Ovary (tissue), 3 donors: ENCODE measurements at regions not wholly inside any gene's neighbourhood (a gene's known extent, or its start where the extent isn't known, plus 50 kb on each side); places are given as distances from the start of the nearest gene placed in this dataset.

Experiments
- CTCF ChIP-seq, 3 donors: fragments of 450-650 bp in 2 of 3; fragments of 200-600 bp in 1 of 3; IDR thresholded peaks; one replicate each; pipeline versions ENCODE4 v1.5.1 to v1.8.0; 2016 to 2022; ENCODE audit warnings: antibody characterized with exemption in 3 of 3, mild to moderate bottlenecking in 1 of 3
- EP300 ChIP-seq: sonication (generic); formaldehyde crosslinking; IDR thresholded peaks from one replicate; pipeline ENCODE4 v1.6.1; 2017; ENCODE audit warnings: antibody characterized with exemption
- POLR2A ChIP-seq: fragments of 450-650 bp; IDR thresholded peaks from one replicate; pipeline ENCODE4 v1.6.1; 2017; ENCODE audit warnings: antibody characterized with exemption, mild to moderate bottlenecking, moderate library complexity
- donor health status: DM: no; HTN: no; CAD: no.

GRCh38 chr14:61602003-61602732 lies 93.1 kb upstream of the HIF1A start:
- TF ChIP-seq CTCF (IDR thresholded peaks at IDR 0.05) (no peak), POLR2A (no peak), EP300 (no peak)
